ENCODE measurements at regions not wholly inside any gene's neighbourhood (a gene's known extent, or its start where the extent isn't known, plus 50 kb on each side); places are given as distances from the start of the nearest gene placed in this dataset.

GRCh38 chr2:196565106-196565765 is 74.3 kb upstream of the CCDC150 start:
- no peak for TF ChIP-seq CTCF (IDR thresholded peaks at IDR 0.05)
- TF ChIP-seq POLR2AphosphoS5 (IDR thresholded peaks at IDR 0.05; ENCODE audit: insufficient read depth in 1 of 2, low read depth in 1 of 2), result no peak
- TF ChIP-seq POLR2A (IDR thresholded peaks at IDR 0.05), result no peak

Measured in vagina (tissue), 2 donors.